ENCODE measurements at regions not wholly inside any gene's neighbourhood (a gene's known extent, or its start where the extent isn't known, plus 50 kb on each side); places are given as distances from the start of the nearest gene placed in this dataset.

GRCh38 chr9:21607576-21607975, 125.5 kb upstream of the IFNE start:
- H3K9me3 ChIP-seq (ENCODE audit: control insufficient read depth, low read depth, low read length): no peaks in the 10 kb centered on the region
- no peak overlapping the region for H3K27ac ChIP-seq (ENCODE audit: insufficient read length, low read depth, low read length)
- H3K4me3 Mint-ChIP-seq: no peak overlapping the region

More at GRCh38 chr9:21607576-21607975, 125.5 kb upstream of the IFNE start:
- Histone ChIP-seq H3K27me3 (ENCODE audit: insufficient read depth, low read length) (no peaks in the 10 kb centered on the region), H3K23ac (ENCODE audit: insufficient read length, low read depth, low read length) (no peak overlapping the region), H3K4me2 (ENCODE audit: insufficient read depth, insufficient read length, low read length) (no peak overlapping the region), H2AK5ac (ENCODE audit: insufficient read length, low read length) (no peak overlapping the region), H2BK20ac (ENCODE audit: low read depth, low read length, poor library complexity, severe bottlenecking) (no peak overlapping the region), H3K23me2 (ENCODE audit: insufficient read length, low read depth, low read length, poor library complexity, severe bottlenecking) (no peaks in the 10 kb centered on the region), H2AFZ (ENCODE audit: low read length) (no peak overlapping the region), H2BK5ac (ENCODE audit: insufficient read length, low read length) (no peak overlapping the region), H3K56ac (ENCODE audit: insufficient read length, low read depth, low read length) (no peak overlapping the region), H3K79me1 (ENCODE audit: insufficient read depth, low read depth, low read length, poor library complexity, severe bottlenecking) (no peaks in the 10 kb centered on the region), H4K8ac (replicated peaks; ENCODE audit: insufficient read length, low read depth, low read length) (no peak overlapping the region), H4K91ac (ENCODE audit: insufficient read length, low read depth, low read length) (no peak overlapping the region), H3K4me1 (ENCODE audit: insufficient read depth, low read length) (no peaks in the 10 kb centered on the region), H3K9ac (ENCODE audit: extremely low read depth, insufficient read length, low read length) (no peak overlapping the region), H4K5ac (ENCODE audit: insufficient read length, low read depth, low read length) (no peak overlapping the region), H3K18ac (ENCODE audit: insufficient read length, low read depth, low read length) (no peak overlapping the region), H2BK120ac (ENCODE audit: low read depth, low read length, poor library complexity, severe bottlenecking) (no peak overlapping the region), H2BK15ac (ENCODE audit: low read depth, low read length) (no peak overlapping the region), H4K20me1 (ENCODE audit: control insufficient read depth, insufficient read depth, insufficient read length) (no peaks in the 10 kb centered on the region), H2BK12ac (ENCODE audit: insufficient read length, low read depth, low read length) (no peak overlapping the region), H3K79me2 (ENCODE audit: insufficient read depth, low read length) (no peaks in the 10 kb centered on the region), H3K14ac (ENCODE audit: insufficient read depth, low read length) (no peak overlapping the region), H3T11ph (ENCODE audit: low read length) (no peak overlapping the region), H3K4ac (ENCODE audit: low read depth, low read length) (no peak overlapping the region)
- no peak for TF ChIP-seq CTCF (conservative IDR thresholded peaks at IDR 0.05)
- Mint-ChIP-seq H3K36me3 (ENCODE audit: insufficient read depth in 1 of 3, low read depth in 3 of 3) (no peaks in the 10 kb centered on the region), H3K9me3 (no peaks in the 10 kb centered on the region), H3K27me3 (ENCODE audit: low read depth) (no peaks in the 10 kb centered on the region), H3K27ac (no peak overlapping the region), H3K4me1 (peaks cover 3 to 5% of the 10 kb centered on the region in 2 experiments; a peak in 3 of 4 replicates)
- WGBS (ENCODE audit: extremely low coverage, insufficient read length, low lambda C conversion rate): no CpG with 5 or more reads among the region's 2 CpGs
- no peak for DNase-seq

All from H9 (cell line).